C4-2B (cell line): ENCODE measurements at regions not wholly inside any gene's neighbourhood (a gene's known extent, or its start where the extent isn't known, plus 50 kb on each side); places are given as distances from the start of the nearest gene placed in this dataset.

Experiments
- CTCF ChIP-seq: fragments of 450-650 bp; conservative IDR thresholded peaks from 2 replicates; pipeline ENCODE4 v1.5.1; 2017; ENCODE audit warnings: mild to moderate bottlenecking
- ZFX ChIP-seq: fragments of 450-650 bp; IDR thresholded peaks from 2 replicates; pipeline ENCODE4 v1.6.1; 2017

DNA sequence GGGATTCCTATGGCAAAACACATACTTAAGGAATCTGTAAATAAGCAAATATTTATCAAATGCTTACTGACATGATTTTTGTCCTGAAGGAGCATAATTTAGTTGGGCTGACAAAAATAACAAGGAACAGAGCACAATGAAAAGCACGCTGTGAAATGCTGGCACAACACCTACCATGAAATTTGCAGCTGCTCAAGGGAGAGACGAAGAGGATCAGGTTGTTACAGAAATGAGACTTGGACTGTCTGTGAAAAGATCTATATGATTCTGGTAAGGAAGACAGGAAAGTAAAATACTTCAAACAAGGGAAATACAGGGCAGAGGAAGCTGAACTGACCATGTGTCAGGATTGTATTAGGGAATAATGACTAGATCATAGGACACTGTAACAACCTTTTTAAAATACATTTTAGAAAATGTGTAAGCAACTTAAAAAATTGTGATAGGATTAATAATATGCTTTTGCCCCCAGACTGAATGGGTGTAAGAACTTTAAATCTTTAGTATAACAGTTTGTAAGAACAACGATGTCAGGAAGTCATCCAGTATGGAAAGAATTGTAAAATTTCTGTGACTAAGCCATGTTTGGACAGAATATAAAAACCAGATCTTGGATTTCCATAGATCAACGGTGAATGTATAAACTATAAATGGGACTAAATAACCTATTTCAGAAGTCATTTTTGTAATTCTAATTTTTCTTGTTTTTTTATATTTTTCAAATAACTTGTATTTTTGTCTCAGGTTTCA lies 1556.0 kb downstream of the EFNB2 start:
- TF ChIP-seq CTCF (no peak), ZFX (no peak)
